ENCODE measurements at regions not wholly inside any gene's neighbourhood (a gene's known extent, or its start where the extent isn't known, plus 50 kb on each side); places are given as distances from the start of the nearest gene placed in this dataset.

- no peaks in the 10 kb centered on the region for H3K27me3 ChIP-seq (replicated peaks in 1 of 4; ENCODE audit: control insufficient read depth in 3 of 4, extremely low read depth in 1 of 4, insufficient read depth in 3 of 4, low read length in 3 of 4)
- no peak for TF ChIP-seq CBX5 (IDR thresholded peaks at IDR 0.05; ENCODE audit: low read depth, low read length)
- no peak for TF ChIP-seq E2F6 (IDR thresholded peaks at IDR 0.05)
- TF ChIP-seq POLR2A (IDR thresholded peaks at IDR 0.05; ENCODE audit: control extremely low read depth in 1 of 2, low read depth in 2 of 2, low read length in 2 of 2), result no peak
- no peak for TF ChIP-seq GABPA (IDR thresholded peaks at IDR 0.05; ENCODE audit: borderline replicate concordance, insufficient read depth, low read length)
- TF ChIP-seq POU5F1 (IDR thresholded peaks at IDR 0.05; ENCODE audit: low read depth, low read length), result no peak
- no peak for TF ChIP-seq ASH2L (IDR thresholded peaks at IDR 0.05; ENCODE audit: low read length)
- no peak for TF ChIP-seq KDM4A (IDR thresholded peaks at IDR 0.05; ENCODE audit: low read depth, low read length, severe bottlenecking)
- 0 out of 2 replicates have a peak overlapping the region, but pooled peaks have one; percentile 41 for H2BK12ac ChIP-seq (ENCODE audit: low read depth, low read length)
- no peaks in the 10 kb centered on the region for H3K79me1 ChIP-seq (ENCODE audit: low read depth, low read length)
- no peak overlapping the region for H2BK5ac ChIP-seq (ENCODE audit: low read depth, low read length)
- H4K20me1 ChIP-seq (replicated peaks in 1 of 2; ENCODE audit: control insufficient read depth in 1 of 2, insufficient read depth in 2 of 2, low read length in 2 of 2), result no peaks in the 10 kb centered on the region
- DNase-seq (ENCODE audit: low read depth in 1 of 2, low spot score in 2 of 2), result no peak
- no peak overlapping the region for H3K56ac ChIP-seq (replicated peaks; ENCODE audit: insufficient read length, low read depth, low read length)
- no peak overlapping the region for H4K91ac ChIP-seq (replicated peaks; ENCODE audit: insufficient read length, low read length)
- H2BK15ac ChIP-seq (ENCODE audit: low read length), result 0 out of 2 replicates have a peak overlapping the region, but pooled peaks have one; percentile 88
- ChIA-PET CTCF (ENCODE audit: partially characterized antibody) (interaction anchor here (0.5 to 1.5 kb wide), 4 partner anchors 17 to 715 kb away, joined by 3 to 6 read pairs (median 4); no protein-coding TSS in a partner anchor), POLR2A (ENCODE audit: partially characterized antibody) (no interaction called here)
- H4K5ac ChIP-seq (ENCODE audit: insufficient read length, low read depth, low read length), result no peak overlapping the region
- H3K9me3 ChIP-seq (ENCODE audit: insufficient read depth in 2 of 2, low read depth in 1 of 2, low read length in 1 of 2), result no peaks in the 10 kb centered on the region
- H3K27ac ChIP-seq (ENCODE audit: low read depth, low read length), result no peak overlapping the region
- H3K4me3 ChIP-seq (ENCODE audit: extremely low read depth in 1 of 4, insufficient read depth in 2 of 4, low read depth in 3 of 4, low read length in 4 of 4), result no peak overlapping the region
- H3K18ac ChIP-seq (ENCODE audit: extremely low read depth, low read length), result no peak overlapping the region
- no peaks in the 10 kb centered on the region for H3K23me2 ChIP-seq (ENCODE audit: low read depth, low read length)
- no peak overlapping the region for H3K23ac ChIP-seq (ENCODE audit: insufficient read length)
- 0 out of 2 replicates have a peak overlapping the region, but pooled peaks have one; percentile 5 for H2AFZ ChIP-seq (ENCODE audit: low read length)
- H3K4me2 ChIP-seq (ENCODE audit: insufficient read depth in 1 of 2, low read depth in 2 of 2, low read length in 2 of 2), result no peak overlapping the region
- no peak overlapping the region for H2BK120ac ChIP-seq (replicated peaks; ENCODE audit: low read depth, low read length)
- H3K79me2 ChIP-seq (ENCODE audit: control insufficient read depth in 1 of 2, insufficient read depth in 2 of 2, low read length in 2 of 2), result no peaks in the 10 kb centered on the region
- 87% methylated on average over 3 of the region's 4 CpGs; no CpG with 5 or more reads in 1 of the 2 experiments for WGBS, 2 experiments (ENCODE audit: extremely low coverage in 1 of 2, insufficient coverage in 1 of 2, insufficient read length in 1 of 2, insufficient replicate concordance in 2 of 2, low coverage in 1 of 2, low lambda C conversion rate in 2 of 2, missing lambda C conversion rate in 1 of 2)
- H3K9ac ChIP-seq (replicated peaks in 1 of 4; ENCODE audit: extremely low read depth in 1 of 4, low read depth in 3 of 4, low read length in 3 of 4), result no peak overlapping the region
- H4K8ac ChIP-seq (ENCODE audit: extremely low read depth, insufficient read depth, low read length), result no peak overlapping the region
- no peak overlapping the region for H2BK20ac ChIP-seq (ENCODE audit: low read length)
- no peak overlapping the region for H3K4ac ChIP-seq (replicated peaks; ENCODE audit: insufficient read length, low read depth, low read length)
- FAIRE-seq, result no peak
- no peak overlapping the region for H3K14ac ChIP-seq (ENCODE audit: insufficient read length)
- H2AK5ac ChIP-seq (ENCODE audit: low read depth, low read length), result no peak overlapping the region
- H3K4me1 ChIP-seq (replicated peaks in 1 of 4; ENCODE audit: control insufficient read depth in 3 of 4, insufficient read depth in 4 of 4, low read length in 3 of 4), result peaks cover 2 to 13% (median 7%) of the 10 kb centered on the region in 4 experiments; a peak in 6 of 7 replicates
- H3K36me3 ChIP-seq (ENCODE audit: control insufficient read depth in 2 of 4, insufficient read depth in 4 of 4, low read length in 3 of 4), result no peaks in the 10 kb centered on the region
Measured at GRCh38 chr16:16864536-16864935, 485.6 kb downstream of the NPIPA7 start.

All from H1 (cell line).